DND-41 (cell line): ENCODE measurements at regions not wholly inside any gene's neighbourhood (a gene's known extent, or its start where the extent isn't known, plus 50 kb on each side); places are given as distances from the start of the nearest gene placed in this dataset.

Experiments
- ATAC-seq: fragments of 200-7000 bp; cut with Tn5 transposase; 3 replicates; pipeline ENCODE4 v1.9.1; 2021; ENCODE audit warnings: low read depth; ENCODE audit not compliant: insufficient read depth
- DNase-seq: peaks from one replicate; pipeline ENCODE4 v3.0.0-alpha.2; 2020
- H2AFZ ChIP-seq: 2 replicates; pipeline ENCODE4 v1.6.0; 2012; ENCODE audit warnings: low read depth, low read length
- H3K27ac ChIP-seq: 2 replicates; pipeline ENCODE4 v1.5.1; 2012; ENCODE audit warnings: low read length, inconsistent platforms
- H3K27me3 ChIP-seq: fragments of 200-600 bp; sonication (generic); 2 replicates; pipeline ENCODE4 v1.6.0; 2012; ENCODE audit warnings: low read length, mild to moderate bottlenecking, inconsistent platforms; ENCODE audit not compliant: insufficient read depth, poor library complexity
- H3K36me3 ChIP-seq: 2 replicates; pipeline ENCODE4 v1.5.1; 2012; ENCODE audit warnings: low read length, inconsistent platforms; ENCODE audit not compliant: insufficient read depth
- H3K4me1 ChIP-seq: 2 replicates; pipeline ENCODE4 v1.5.1; 2012; ENCODE audit warnings: mild to moderate bottlenecking, low read length; ENCODE audit not compliant: insufficient read depth
- H3K4me2 ChIP-seq: 2 replicates; pipeline ENCODE4 v1.6.0; 2012; ENCODE audit warnings: mild to moderate bottlenecking, moderate library complexity, low read length, inconsistent platforms; ENCODE audit not compliant: insufficient read depth
- H3K4me3 ChIP-seq, 2 experiments: fragments of 200-600 bp in 1 of 2; shearing (Covaris generic) in 1 of 2; 2 replicates each; pipeline ENCODE4 v1.5.1; 2012 to 2016; ENCODE audit warnings: inconsistent platforms in 2 of 2, low read length in 2 of 2, mild to moderate bottlenecking in 2 of 2, low read depth in 1 of 2, moderate library complexity in 1 of 2
- H3K79me2 ChIP-seq: 2 replicates; pipeline ENCODE4 v1.6.0; 2012; ENCODE audit warnings: low read length, inconsistent platforms; ENCODE audit not compliant: insufficient read depth
- H3K9ac ChIP-seq: 2 replicates; pipeline ENCODE4 v1.6.0; 2012; ENCODE audit warnings: low read depth, mild to moderate bottlenecking, inconsistent platforms, low read length, moderate library complexity
- H3K9me3 ChIP-seq: 2 replicates; pipeline ENCODE4 v1.5.1; 2012; ENCODE audit warnings: low read length, moderate library complexity, mild to moderate bottlenecking, inconsistent platforms; ENCODE audit not compliant: insufficient read depth, severe bottlenecking
- H4K20me1 ChIP-seq: 2 replicates; pipeline ENCODE4 v1.6.0; 2012; ENCODE audit warnings: low read length; ENCODE audit not compliant: insufficient read depth
- CTCF ChIP-seq: IDR thresholded peaks from 2 replicates; pipeline ENCODE4 v1.5.1; 2012; ENCODE audit warnings: borderline replicate concordance, low read length, moderate library complexity, mild to moderate bottlenecking; ENCODE audit not compliant: poor library complexity, severe bottlenecking; ENCODE audit errors: extremely low read depth
- EZH2 ChIP-seq: IDR thresholded peaks from 3 replicates; pipeline ENCODE4 v1.6.1; 2012; ENCODE audit warnings: borderline replicate concordance, low read depth, mild to moderate bottlenecking, moderate library complexity, low read length, inconsistent platforms; ENCODE audit not compliant: severe bottlenecking

DNA sequence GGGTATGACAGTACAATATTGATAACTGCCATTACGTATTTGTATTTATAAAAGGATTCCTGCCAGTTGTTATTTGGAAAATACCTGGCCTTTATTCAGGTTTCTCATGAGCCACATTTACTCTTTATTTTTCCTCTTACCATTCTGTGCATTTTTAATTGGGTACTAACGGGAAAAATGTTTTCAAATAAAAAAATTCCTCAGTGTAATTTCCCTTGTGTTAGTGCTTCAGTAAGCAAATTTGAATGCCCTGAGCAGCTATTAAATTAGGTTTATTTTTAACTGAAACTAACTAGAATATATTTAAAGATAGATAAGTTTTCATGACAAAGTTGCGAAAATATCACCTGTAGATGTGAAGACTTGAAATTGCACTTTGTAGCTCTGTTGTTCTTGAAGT, 146.0 kb downstream of the PTCHD4 start:
- Histone ChIP-seq H3K4me1 (no peaks in the 10 kb centered on the region), H3K9me3 (no peaks in the 10 kb centered on the region), H3K27ac (no peak overlapping the region), H3K4me3 (no peak overlapping the region), H3K4me2 (no peak overlapping the region), H3K36me3 (no peaks in the 10 kb centered on the region), H2AFZ (no peak overlapping the region), H3K27me3 (no peaks in the 10 kb centered on the region), H3K9ac (no peak overlapping the region), H3K79me2 (no peaks in the 10 kb centered on the region), H4K20me1 (no peaks in the 10 kb centered on the region)
- DNase-seq, result no peak
- no peak for TF ChIP-seq CTCF
- TF ChIP-seq EZH2, result no peak
- ATAC-seq, result no peak

- H3K9me3 ChIP-seq, result no peaks in the 10 kb centered on the region
- H3K4me1 ChIP-seq, result no peaks in the 10 kb centered on the region
- no peaks in the 10 kb centered on the region for H3K27me3 ChIP-seq
- DNase-seq (no peak), ATAC-seq (no peak)
- no peaks in the 10 kb centered on the region for H3K36me3 ChIP-seq
- H3K27ac ChIP-seq, result no peak overlapping the region
- H3K4me3 ChIP-seq, result no peak overlapping the region
- H4K20me1 ChIP-seq, result no peaks in the 10 kb centered on the region
- no peak overlapping the region for H3K4me2 ChIP-seq
- no peak overlapping the region for H2AFZ ChIP-seq
- no peaks in the 10 kb centered on the region for H3K79me2 ChIP-seq
- TF ChIP-seq EZH2, result no peak
- TF ChIP-seq CTCF, result no peak
- no peak overlapping the region for H3K9ac ChIP-seq
Observed at GRCh38 chr6:47952640-47953039, 158.4 kb downstream of the PTCHD4 start.

DNA sequence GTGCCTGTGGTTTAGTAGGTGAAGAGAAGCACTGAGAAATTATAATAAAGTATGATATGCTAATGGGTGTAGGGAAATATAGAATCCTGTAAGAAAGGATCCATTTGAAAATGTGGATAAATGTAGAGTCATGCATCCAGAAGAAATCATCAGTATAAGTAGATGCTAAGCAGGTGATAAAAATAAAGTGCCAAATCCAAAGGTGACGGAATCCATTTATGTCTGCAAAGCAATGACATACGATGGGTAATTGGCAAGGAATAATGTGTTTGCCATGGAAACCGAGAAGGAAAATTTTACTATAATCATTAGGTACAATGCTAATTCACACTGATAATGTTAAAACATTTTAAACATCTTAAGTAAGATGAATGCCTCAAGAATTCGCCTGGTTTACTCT, 163.0 kb downstream of the OPN5 start:
- DNase-seq (no peak), ATAC-seq (no peak)
- Histone ChIP-seq H4K20me1 (no peaks in the 10 kb centered on the region), H3K4me3 (no peak overlapping the region), H2AFZ (no peak overlapping the region), H3K79me2 (no peaks in the 10 kb centered on the region), H3K27me3 (no peaks in the 10 kb centered on the region), H3K27ac (no peak overlapping the region), H3K4me1 (no peaks in the 10 kb centered on the region), H3K36me3 (no peaks in the 10 kb centered on the region), H3K9ac (no peak overlapping the region), H3K9me3 (no peaks in the 10 kb centered on the region), H3K4me2 (no peak overlapping the region)
- no peak for TF ChIP-seq EZH2
- TF ChIP-seq CTCF, result no peak

DNA sequence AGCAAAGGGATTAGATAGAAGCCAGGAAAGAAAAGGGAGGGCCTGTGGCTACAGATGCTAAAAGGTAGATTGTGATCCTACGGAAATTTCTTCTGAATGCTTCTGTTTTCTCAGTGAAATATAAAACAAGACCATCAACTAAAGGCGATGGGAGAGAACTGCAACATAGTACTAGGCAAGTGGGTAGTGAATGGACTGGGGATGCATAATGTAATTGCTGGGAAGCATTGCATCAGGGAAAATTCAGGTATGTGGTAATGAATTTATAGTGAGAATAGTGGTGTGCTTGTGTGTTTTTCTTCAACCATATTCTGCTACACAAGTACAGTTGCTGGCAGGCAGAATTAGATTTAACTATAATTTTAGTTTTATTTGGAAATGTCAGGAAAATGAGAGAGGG, 156.6 kb downstream of the OPN5 start:
- TF ChIP-seq CTCF (no peak), EZH2 (no peak)
- Histone ChIP-seq H2AFZ (no peak overlapping the region), H3K9me3 (no peaks in the 10 kb centered on the region), H3K36me3 (no peaks in the 10 kb centered on the region), H3K79me2 (no peaks in the 10 kb centered on the region), H3K27ac (no peak overlapping the region), H3K4me1 (no peaks in the 10 kb centered on the region), H3K4me2 (no peak overlapping the region), H3K4me3 (no peak overlapping the region), H4K20me1 (no peaks in the 10 kb centered on the region), H3K27me3 (no peaks in the 10 kb centered on the region), H3K9ac (no peak overlapping the region)
- DNase-seq (no peak), ATAC-seq (no peak)
